ENCODE measurements at regions not wholly inside any gene's neighbourhood (a gene's known extent, or its start where the extent isn't known, plus 50 kb on each side); places are given as distances from the start of the nearest gene placed in this dataset.
"Not testable (repeated sequence)": the region's sequence is repeated elsewhere in the genome, so short reads cannot be mapped to it uniquely, and the experiment has no call there.

DNA sequence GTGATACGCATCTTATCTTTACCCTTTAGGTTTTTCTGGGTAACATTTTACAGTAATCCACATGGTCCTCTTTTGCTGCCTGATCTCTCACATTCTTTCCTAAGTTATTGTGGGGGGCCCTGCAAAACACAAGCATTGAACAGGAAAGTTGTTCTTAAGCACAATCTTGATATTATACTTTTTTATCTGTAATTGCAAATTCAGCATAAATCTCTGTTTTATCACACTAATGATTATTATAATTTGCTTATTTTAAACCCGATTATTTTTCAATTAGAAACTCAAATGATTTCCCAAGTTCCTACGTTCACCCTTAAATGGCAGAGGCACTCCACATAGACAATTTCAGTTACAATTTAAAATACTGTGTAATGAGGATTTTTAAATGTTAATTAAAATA, 386.0 kb upstream of the GYPC start:
- no peak for DNase-seq

GRCh38 chr2:126270587-126270986, 385.4 kb upstream of the GYPC start:
- no peak for DNase-seq

- no peak for DNase-seq
Measured at GRCh38 chr2:126272401-126272800, 383.6 kb upstream of the GYPC start.

DNA sequence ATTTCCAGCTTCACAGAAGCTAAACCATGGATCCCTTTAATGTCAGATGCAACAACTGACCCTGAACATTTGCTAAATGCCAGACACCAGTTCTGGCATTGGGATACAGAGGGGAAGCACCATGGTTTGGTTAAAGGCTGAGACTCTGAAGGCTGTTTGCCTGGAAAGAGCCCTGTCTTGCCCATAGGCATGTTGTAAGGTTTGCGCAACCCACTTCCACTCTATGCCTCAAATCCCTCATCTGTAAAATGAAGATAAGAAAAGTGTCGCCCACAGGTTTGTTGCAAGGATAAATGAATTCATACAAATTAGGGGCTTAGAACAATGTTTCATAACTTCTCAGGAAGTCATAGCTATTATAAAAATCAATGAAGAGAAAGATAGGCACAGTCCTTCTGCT, 380.9 kb upstream of the GYPC start:
- peak in 1 of 2 experiments; percentile 8 for DNase-seq

GRCh38 chr2:126276268-126276667, 379.7 kb upstream of the GYPC start:
- not testable (repeated sequence) for DNase-seq

DNA sequence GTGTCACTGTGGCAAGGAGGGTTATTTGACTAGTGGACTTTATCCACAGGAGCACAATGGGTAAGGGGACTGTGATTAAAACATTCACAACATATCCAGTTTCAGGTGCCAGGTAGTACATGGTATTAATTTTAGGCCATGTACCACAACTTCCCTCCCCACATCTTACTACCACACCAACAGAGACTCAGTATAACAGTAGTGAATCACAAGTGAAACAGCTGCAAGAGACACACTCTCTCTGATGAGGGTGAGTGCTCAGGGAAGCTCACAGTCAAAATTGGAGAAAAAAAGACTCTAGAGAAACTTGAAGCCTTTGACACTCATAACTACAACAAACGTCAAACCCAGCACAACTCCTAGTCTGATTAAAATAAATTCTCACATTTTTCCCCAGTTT, 367.6 kb upstream of the GYPC start:
- DNase-seq = no peak

DNA sequence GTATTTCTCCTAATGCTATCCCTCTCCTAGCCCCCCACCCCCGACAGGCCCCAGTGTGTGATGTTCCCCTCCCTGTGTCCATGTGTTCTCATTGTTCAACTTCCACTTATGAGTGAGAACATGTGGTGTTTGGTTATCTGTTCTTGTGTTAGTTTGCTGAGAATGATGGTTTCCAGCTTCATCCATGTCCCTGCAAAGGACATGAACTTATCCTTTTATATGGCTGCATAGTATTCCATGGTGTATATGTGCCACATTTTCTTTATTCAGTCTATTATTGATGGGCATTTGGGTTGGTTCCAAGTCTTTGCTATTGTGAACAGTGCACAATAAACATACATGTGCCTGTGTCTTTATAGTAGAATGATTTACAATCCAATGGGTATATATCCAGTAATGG, 362.0 kb upstream of the GYPC start:
- not testable (repeated sequence) for DNase-seq

DNA sequence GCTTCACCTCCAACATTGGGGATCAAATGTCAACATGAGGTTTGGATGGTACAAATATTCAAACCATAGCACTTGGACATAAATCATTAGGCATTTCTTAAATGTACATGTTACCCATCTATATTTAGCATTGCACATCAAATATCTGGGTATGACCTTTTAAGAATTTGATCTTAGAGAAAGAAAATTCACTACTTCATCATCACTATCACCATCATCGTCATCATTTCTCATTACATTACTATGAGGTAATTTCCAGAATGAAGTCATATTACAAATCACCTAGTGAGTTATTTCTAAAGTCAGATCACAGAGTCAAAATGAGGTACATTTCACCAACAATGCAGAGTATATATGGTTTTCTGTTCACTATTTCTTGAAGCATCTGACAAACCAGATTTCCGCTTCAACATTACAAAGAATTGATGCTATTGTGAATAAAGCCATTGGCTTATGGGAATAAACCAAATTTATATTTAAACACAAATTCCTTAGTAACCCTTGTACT, 356.4 kb upstream of the GYPC start:
- no peak for DNase-seq

- no peak for DNase-seq
Measured at GRCh38 chr2:126300348-126300747, 355.6 kb upstream of the GYPC start.

- DNase-seq = no peak
Measured at GRCh38 chr2:126302043-126302442, 353.9 kb upstream of the GYPC start.

DNA sequence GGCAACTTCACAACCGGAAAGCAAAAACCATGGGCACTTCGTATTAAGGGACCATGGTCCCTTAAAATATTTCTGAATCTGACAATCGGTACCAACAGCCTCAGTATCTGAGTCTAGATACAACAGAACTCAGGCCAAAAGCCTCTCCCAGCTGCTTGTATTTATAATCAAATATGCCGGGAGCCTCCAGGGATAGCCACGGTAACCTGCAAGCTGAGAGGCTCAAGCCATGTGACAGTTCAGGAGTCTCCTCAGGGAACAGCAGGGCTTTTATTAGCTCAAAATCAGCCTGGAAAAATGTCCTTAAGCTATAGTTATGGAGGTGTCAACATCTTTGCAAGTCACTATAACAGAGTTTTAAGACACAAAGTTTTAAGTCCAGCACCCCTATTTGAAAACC, 352.8 kb upstream of the GYPC start:
- DNase-seq = no peak

- no peak for DNase-seq
Measured at GRCh38 chr2:126304154-126304553, 351.8 kb upstream of the GYPC start.

- DNase-seq = no peak
Measured at GRCh38 chr2:126306539-126306938, 349.4 kb upstream of the GYPC start.

- no peak for DNase-seq
Measured at GRCh38 chr2:126307740-126308139, 348.2 kb upstream of the GYPC start.

GRCh38 chr2:126309185-126309584, 346.8 kb upstream of the GYPC start:
- no peak for DNase-seq

DNA sequence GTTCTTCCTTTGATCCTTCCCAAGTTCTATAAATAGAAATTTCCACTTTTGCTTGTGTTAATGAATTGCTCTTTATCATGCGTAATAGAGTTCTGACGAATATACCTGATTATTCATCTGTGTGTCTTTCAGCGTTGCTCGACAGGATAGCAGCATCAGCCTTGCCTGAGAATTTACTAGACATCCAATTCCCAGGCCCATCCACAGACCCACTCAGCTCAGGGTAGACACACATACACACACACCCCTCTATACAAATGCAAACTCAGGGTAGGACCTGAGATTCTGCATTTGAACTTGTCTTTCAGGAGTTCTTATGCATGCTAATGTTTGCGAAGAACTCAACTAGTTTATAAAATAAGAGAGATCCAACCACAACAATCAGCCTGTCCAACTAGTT, 343.4 kb upstream of the GYPC start:
- no peak for DNase-seq

DNA sequence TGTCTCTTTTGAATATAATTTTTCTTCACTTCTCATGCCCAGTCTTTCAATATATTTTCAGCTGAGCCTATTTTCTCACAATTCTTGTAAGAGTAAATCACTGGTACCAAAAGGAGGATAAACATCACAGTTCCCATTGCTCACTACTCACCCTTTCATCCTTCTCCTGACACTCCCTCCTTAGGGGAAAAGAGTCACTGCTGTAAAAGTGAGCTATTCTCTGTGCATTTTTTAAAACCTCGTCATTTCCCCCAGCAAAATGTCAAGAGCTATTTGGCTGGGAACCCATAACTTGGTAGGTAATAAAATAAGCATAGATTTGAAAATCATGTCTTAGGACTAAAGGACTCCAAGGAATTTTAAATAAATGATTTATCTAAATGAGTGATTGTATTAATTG, 340.1 kb upstream of the GYPC start:
- no peak for DNase-seq

DNA sequence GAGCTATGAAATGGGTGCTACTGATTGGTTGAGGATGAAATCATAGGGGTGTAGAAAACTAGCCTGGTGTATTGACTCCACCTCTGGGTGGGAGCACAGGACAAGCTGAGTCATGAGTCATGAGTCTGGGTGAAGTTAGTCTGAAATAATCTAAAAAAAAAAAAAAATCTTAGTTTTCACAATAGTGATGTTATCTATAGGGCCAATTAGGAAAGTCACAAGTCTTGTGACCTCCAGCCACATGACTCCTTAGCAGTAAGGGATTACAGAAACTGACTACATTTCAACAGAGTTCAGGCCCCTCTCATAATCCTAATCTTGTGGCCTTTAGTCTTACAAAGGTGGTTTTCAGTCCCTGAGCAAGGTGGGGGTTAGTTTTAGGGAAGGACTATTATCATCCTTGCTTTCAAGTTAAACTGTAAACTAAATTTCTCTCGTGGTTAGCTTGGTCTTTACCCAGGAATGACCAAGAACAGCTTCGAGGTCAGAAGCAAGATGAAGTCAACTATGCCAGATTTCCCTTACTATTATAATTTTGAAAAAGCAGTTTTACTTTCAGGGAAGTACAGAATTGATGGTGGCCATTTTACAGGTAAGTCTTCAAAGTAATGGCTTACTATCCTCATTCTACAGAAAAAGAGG, 338.0 kb upstream of the GYPC start:
- no peak for DNase-seq

DNA sequence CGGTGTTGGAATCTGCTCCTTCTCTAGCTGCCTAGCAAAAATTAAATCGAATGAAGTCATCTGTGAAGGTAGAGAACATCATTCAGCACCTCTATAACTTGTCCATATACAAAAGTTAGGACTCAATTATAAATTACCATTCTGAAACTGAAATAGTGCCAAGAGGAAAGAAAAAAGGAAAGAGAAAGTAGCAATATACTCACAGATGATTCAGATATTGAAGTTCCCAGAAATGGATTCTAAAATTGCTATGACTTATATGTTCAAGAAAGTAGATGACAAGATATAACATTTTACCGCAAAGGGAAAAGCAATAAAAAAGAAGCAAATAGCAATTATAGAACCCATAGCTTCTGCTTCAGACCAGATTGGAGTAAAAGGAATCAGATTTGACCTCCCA, 333.6 kb upstream of the GYPC start:
- no peak for DNase-seq

GRCh38 chr2:126325202-126325601, 330.8 kb upstream of the GYPC start:
- DNase-seq = no peak

GRCh38 chr2:126329173-126329572, 326.8 kb upstream of the GYPC start:
- no peak for DNase-seq

DNA sequence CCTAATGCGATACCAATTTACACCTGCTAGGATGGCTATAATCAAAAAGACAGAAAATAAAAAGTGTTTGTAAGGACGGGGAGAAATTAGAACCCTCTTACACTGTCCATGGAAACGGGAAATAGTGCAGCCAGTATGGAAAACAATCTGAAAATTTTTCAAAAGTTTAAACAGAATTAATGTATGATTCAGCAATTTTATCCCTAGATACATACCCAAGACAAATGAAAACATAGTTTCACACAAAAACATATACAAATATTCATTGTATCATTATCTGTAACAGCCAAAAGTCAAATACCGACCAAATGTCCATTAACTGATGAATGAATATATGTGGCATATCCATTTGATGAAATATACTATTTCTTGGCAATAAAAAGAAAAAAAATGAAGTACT, 313.5 kb upstream of the GYPC start:
- DNase-seq = no peak

GRCh38 chr2:126343136-126343535, 312.8 kb upstream of the GYPC start:
- no peak for DNase-seq

GRCh38 chr2:126344493-126344892, 311.5 kb upstream of the GYPC start:
- peak in 1 of 2 experiments; percentile 6 for DNase-seq

DNA sequence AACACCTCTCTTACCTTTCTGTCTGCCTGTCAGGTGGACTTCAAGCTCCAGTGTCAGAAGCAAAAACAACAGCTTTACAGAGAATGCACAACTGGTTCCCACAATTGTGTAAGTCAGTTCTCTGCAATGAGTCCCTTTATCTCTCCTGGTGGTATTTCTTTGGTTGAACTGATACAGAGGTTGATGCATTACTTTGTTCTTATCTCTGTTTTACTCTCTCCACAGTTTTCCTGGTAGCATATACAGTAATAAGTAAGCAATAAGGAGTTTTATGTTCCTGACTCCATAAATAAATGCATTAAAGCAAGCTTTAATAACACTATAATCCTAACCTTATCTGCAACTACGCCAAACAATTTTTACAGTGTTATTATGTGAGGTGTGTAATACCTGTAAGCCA, 310.3 kb upstream of the GYPC start:
- DNase-seq = no peak

All from Kasumi-1 (cell line).